Tibial nerve (tissue), 4 donors: ENCODE measurements at regions not wholly inside any gene's neighbourhood (a gene's known extent, or its start where the extent isn't known, plus 50 kb on each side); places are given as distances from the start of the nearest gene placed in this dataset.

Source experiments
- EP300 ChIP-seq, 2 donors: sonication (generic); formaldehyde crosslinking; IDR thresholded peaks; one replicate each; pipeline ENCODE4 v1.6.1; 2017; ENCODE audit warnings: antibody characterized with exemption in 2 of 2, mild to moderate bottlenecking in 1 of 2
- POLR2A ChIP-seq, 2 donors: fragments of 450-650 bp; IDR thresholded peaks; one replicate each; pipeline ENCODE4 v1.6.1; 2017; ENCODE audit warnings: antibody characterized with exemption in 2 of 2, mild to moderate bottlenecking in 2 of 2, moderate library complexity in 2 of 2
- TF ChIP-seq, protein P1 (sequence below), 5 experiments: fragments of 200-600 bp in 3 of 5; fragments of 450-650 bp in 2 of 5; sonication (generic) in 3 of 5; IDR thresholded peaks; one replicate each; pipeline ENCODE4 v1.5.1; 2016 to 2019; ENCODE audit warnings: antibody characterized with exemption in 5 of 5, mild to moderate bottlenecking in 3 of 5, moderate library complexity in 2 of 5

DNA sequence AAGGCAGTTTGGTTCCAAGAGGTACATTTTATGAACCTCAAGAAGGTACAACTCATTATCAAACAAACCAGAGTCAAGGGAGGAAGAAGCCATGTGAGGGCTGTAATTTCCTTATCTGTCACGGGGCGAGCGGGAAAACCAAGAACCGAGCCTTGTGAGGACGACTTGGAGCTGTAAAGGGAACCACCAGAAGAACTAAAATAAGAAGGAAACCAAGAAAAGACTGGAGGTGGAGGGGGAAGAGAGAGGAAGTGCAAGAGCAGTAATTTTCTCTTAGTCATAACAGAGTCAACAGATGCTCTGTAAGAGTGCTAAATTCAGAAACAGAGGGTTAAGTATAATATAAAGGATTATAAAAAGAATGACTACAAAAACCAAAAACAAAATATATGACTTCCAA lies 127.1 kb downstream of the DIRAS2 start:
- TF ChIP-seq, protein P1, sequence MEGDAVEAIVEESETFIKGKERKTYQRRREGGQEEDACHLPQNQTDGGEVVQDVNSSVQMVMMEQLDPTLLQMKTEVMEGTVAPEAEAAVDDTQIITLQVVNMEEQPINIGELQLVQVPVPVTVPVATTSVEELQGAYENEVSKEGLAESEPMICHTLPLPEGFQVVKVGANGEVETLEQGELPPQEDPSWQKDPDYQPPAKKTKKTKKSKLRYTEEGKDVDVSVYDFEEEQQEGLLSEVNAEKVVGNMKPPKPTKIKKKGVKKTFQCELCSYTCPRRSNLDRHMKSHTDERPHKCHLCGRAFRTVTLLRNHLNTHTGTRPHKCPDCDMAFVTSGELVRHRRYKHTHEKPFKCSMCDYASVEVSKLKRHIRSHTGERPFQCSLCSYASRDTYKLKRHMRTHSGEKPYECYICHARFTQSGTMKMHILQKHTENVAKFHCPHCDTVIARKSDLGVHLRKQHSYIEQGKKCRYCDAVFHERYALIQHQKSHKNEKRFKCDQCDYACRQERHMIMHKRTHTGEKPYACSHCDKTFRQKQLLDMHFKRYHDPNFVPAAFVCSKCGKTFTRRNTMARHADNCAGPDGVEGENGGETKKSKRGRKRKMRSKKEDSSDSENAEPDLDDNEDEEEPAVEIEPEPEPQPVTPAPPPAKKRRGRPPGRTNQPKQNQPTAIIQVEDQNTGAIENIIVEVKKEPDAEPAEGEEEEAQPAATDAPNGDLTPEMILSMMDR (IDR thresholded peaks at IDR 0.05), result no peak
- TF ChIP-seq POLR2A (IDR thresholded peaks at IDR 0.05), result no peak
- no peak for TF ChIP-seq EP300 (IDR thresholded peaks at IDR 0.05)
